Hepatocyte (in vitro differentiated cells): ENCODE measurements at regions not wholly inside any gene's neighbourhood (a gene's known extent, or its start where the extent isn't known, plus 50 kb on each side); places are given as distances from the start of the nearest gene placed in this dataset.

ENCODE experiments used
- CTCF ChIP-seq: fragments of 200-600 bp; sonication (generic); IDR thresholded peaks from 2 replicates; pipeline ENCODE4 v1.5.1; 2016; ENCODE audit warnings: antibody characterized with exemption, mild to moderate bottlenecking; ENCODE audit not compliant: poor library complexity
- EZH2 ChIP-seq: fragments of 200-600 bp; sonication (generic); IDR thresholded peaks from 2 replicates; pipeline ENCODE4 v1.6.1; 2016; ENCODE audit warnings: antibody characterized with exemption, mild to moderate bottlenecking, borderline replicate concordance
- EZH2phosphoT487 ChIP-seq: fragments of 200-600 bp; sonication (generic); IDR thresholded peaks from one replicate; pipeline ENCODE4 v1.6.1; 2018; ENCODE audit warnings: antibody characterized with exemption, mild to moderate bottlenecking, low read depth, moderate library complexity; ENCODE audit not compliant: unreplicated experiment, severe bottlenecking

GRCh38 chr11:23311986-23312940 lies 452.0 kb upstream of the CCDC179 start:
- TF ChIP-seq CTCF, result no peak
- no peak for TF ChIP-seq EZH2phosphoT487
- TF ChIP-seq EZH2, result no peak
